ENCODE measurements at regions not wholly inside any gene's neighbourhood (a gene's known extent, or its start where the extent isn't known, plus 50 kb on each side); places are given as distances from the start of the nearest gene placed in this dataset.

DNA sequence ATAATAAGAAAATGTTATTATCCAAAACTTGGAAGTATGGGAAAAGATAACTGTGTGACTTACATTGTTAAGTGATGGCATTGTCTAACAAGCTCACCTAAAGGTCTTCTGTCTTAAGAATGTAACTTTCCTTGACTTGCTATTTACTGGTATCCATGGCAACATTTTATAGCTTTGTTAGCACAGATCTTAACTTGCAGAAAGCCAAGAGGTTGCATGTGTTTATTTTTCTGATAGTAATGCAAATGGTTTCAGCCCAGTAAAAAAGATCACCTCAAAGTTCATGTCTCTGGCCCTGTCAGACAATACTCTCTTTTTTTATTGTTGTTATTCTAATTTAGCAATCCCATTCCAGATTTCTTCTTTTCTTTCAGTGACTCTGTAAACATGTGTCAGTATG, 425.3 kb downstream of the SPRY1 start:
- no peaks in the 10 kb centered on the region for H3K27me3 ChIP-seq (ENCODE audit: control insufficient read depth, insufficient read depth, low read length)
- TF ChIP-seq, protein P1, sequence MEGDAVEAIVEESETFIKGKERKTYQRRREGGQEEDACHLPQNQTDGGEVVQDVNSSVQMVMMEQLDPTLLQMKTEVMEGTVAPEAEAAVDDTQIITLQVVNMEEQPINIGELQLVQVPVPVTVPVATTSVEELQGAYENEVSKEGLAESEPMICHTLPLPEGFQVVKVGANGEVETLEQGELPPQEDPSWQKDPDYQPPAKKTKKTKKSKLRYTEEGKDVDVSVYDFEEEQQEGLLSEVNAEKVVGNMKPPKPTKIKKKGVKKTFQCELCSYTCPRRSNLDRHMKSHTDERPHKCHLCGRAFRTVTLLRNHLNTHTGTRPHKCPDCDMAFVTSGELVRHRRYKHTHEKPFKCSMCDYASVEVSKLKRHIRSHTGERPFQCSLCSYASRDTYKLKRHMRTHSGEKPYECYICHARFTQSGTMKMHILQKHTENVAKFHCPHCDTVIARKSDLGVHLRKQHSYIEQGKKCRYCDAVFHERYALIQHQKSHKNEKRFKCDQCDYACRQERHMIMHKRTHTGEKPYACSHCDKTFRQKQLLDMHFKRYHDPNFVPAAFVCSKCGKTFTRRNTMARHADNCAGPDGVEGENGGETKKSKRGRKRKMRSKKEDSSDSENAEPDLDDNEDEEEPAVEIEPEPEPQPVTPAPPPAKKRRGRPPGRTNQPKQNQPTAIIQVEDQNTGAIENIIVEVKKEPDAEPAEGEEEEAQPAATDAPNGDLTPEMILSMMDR (IDR thresholded peaks at IDR 0.05; ENCODE audit: insufficient read depth, low read length, poor library complexity, severe bottlenecking) = no peak
- H3K4me3 ChIP-seq (ENCODE audit: low read depth, low read length) = no peak overlapping the region
- no peak for DNase-seq (ENCODE audit: low read depth)
- H3K36me3 ChIP-seq (ENCODE audit: control insufficient read depth, insufficient read depth, low read length) = no peaks in the 10 kb centered on the region

DNA sequence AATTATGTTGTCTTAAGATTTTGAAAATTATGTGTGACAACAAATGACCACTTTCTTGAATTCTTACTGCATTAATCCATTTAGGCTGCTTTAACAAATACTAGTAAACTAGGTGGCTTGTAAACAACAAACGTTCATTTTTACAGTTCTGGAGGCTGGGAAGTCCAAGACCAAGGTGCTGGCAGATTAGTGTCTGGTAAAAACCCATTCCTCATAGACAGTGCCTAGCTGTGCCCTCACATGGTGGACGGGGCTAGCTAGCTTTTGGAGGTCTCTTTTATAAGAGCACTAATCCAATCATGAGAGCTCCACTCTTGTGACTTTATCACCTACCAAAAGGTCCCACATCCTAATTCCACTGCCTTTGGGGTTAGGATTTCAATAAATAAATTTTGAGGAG, 425.8 kb downstream of the SPRY1 start:
- no peaks in the 10 kb centered on the region for H3K36me3 ChIP-seq (ENCODE audit: control insufficient read depth, insufficient read depth, low read length)
- no peaks in the 10 kb centered on the region for H3K27me3 ChIP-seq (ENCODE audit: control insufficient read depth, insufficient read depth, low read length)
- TF ChIP-seq, protein P1 (IDR thresholded peaks at IDR 0.05; ENCODE audit: insufficient read depth, low read length, poor library complexity, severe bottlenecking) = no peak
- no peak overlapping the region for H3K4me3 ChIP-seq (ENCODE audit: low read depth, low read length)
- DNase-seq (ENCODE audit: low read depth) = no peak

DNA sequence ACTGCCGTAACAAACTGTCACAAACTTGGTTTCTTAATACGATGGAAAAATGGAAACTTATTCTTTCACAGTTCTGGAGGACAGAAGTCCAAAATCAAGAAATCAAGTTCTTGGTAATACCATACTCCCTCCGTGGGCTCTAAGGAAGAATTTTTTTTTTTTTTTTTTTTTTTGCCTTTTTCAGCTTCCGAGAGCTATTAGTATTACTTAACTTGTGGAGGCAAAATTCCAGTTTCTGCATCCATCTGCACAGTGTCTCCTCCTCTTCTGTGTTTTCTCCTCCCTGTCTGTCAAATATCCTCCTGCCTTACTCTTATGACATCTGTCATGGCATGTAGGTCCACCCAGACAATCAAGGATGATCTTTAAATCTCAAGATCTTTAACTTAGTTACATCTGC, 426.6 kb downstream of the SPRY1 start:
- TF ChIP-seq, protein P1 (IDR thresholded peaks at IDR 0.05; ENCODE audit: insufficient read depth, low read length, poor library complexity, severe bottlenecking) = no peak
- H3K27me3 ChIP-seq (ENCODE audit: control insufficient read depth, insufficient read depth, low read length) = no peaks in the 10 kb centered on the region
- DNase-seq (ENCODE audit: low read depth) = no peak
- H3K4me3 ChIP-seq (ENCODE audit: low read depth, low read length) = no peak overlapping the region
- H3K36me3 ChIP-seq (ENCODE audit: control insufficient read depth, insufficient read depth, low read length) = no peaks in the 10 kb centered on the region

DNA sequence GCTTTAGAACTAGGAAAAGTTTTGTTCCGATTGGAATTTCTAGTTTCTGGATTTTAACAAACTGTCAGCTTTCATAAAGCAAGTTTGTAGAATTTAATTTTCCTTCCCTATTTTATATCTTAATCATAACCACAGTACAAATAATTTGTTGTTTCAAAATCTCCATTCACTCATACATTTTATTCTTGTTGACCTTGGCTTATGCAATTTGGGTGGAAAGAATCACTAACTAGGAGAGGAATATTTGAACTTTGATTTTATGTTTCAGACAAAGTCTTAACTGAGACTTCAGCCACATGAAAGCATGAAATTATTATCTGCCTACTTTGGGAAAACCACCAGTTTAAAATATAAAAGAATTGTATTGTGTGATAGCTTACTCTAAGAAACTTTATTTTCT, 427.9 kb downstream of the SPRY1 start:
- H3K36me3 ChIP-seq (ENCODE audit: control insufficient read depth, insufficient read depth, low read length) = no peaks in the 10 kb centered on the region
- TF ChIP-seq, protein P1 (IDR thresholded peaks at IDR 0.05; ENCODE audit: insufficient read depth, low read length, poor library complexity, severe bottlenecking) = no peak
- H3K4me3 ChIP-seq (ENCODE audit: low read depth, low read length) = no peak overlapping the region
- DNase-seq (ENCODE audit: low read depth) = no peak
- H3K27me3 ChIP-seq (ENCODE audit: control insufficient read depth, insufficient read depth, low read length) = no peaks in the 10 kb centered on the region

DNA sequence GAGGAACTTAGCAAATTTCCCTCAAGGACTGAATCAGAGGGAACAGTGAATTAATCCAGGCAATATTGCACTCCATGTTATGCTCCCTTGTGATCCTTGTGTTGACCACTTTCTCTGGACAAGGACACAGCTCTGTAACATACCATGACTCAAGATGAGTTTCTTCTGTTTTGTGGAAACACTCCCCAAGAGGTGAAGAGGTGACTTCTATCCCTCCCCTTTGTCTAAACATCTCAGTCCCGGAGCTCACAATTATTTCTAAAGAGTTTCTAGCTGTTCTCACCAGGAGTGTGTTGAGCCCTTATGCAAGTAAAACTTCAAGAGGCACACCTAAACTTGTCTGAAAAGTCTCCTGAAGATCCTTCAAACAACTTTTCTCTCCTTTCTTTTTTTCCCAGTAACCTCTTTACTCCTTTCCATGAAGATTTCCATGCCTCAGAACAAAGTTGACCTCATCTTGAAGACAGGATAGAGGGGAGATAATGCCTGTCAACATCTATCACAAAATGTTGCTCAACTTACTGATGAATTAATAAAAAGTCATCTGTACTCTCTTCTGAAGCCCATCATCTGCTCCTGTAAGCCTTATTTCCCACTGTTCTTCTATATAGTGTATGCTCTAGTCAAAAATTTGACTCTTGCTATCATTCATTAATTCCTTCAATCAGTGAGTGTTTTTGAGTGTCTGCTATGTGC, 429.1 kb downstream of the SPRY1 start:
- H3K4me3 ChIP-seq (ENCODE audit: low read depth, low read length) = no peak overlapping the region
- TF ChIP-seq, protein P1 (IDR thresholded peaks at IDR 0.05; ENCODE audit: insufficient read depth, low read length, poor library complexity, severe bottlenecking) = no peak
- no peaks in the 10 kb centered on the region for H3K27me3 ChIP-seq (ENCODE audit: control insufficient read depth, insufficient read depth, low read length)
- no peaks in the 10 kb centered on the region for H3K36me3 ChIP-seq (ENCODE audit: control insufficient read depth, insufficient read depth, low read length)
- DNase-seq (ENCODE audit: low read depth) = no peak

DNA sequence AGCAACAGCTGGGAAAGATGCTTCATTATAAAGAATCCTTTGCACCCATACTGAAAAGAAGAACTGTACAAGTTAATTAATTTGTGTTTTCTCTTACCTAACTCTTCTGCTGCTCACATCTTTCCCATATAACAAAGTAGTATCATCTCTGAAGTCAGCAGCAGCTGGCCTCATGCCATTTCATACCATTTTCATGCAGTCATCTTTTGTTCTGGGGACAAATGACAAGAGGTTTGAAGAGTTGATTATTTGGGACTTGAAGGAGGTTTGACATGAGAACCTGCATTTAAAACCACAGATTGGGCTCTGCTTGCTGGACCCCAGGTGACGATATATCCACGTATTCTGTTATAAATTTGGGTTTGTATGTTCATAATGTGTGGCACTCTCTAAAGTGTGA, 430.3 kb downstream of the SPRY1 start:
- Histone ChIP-seq H3K4me3 (ENCODE audit: low read depth, low read length) (no peak overlapping the region), H3K27me3 (ENCODE audit: control insufficient read depth, insufficient read depth, low read length) (no peaks in the 10 kb centered on the region), H3K36me3 (ENCODE audit: control insufficient read depth, insufficient read depth, low read length) (no peaks in the 10 kb centered on the region)
- no peak for DNase-seq (ENCODE audit: low read depth)
- TF ChIP-seq, protein P1 (IDR thresholded peaks at IDR 0.05; ENCODE audit: insufficient read depth, low read length, poor library complexity, severe bottlenecking) = no peak
